Thoracic aorta (tissue), 2 donors: ENCODE measurements at regions not wholly inside any gene's neighbourhood (a gene's known extent, or its start where the extent isn't known, plus 50 kb on each side); places are given as distances from the start of the nearest gene placed in this dataset.
"Not testable (repeated sequence)": the region's sequence is repeated elsewhere in the genome, so short reads cannot be mapped to it uniquely, and the experiment has no call there.

Experiments
- ATAC-seq: fragments of 150-250 bp; one replicate; pipeline ENCODE4 v1.8.0; 2017; ENCODE audit warnings: low read depth; ENCODE audit not compliant: insufficient number of reproducible peaks, low FRiP score
- DNase-seq: peaks from one replicate; pipeline ENCODE4 v3.0.0-alpha.2; 2020; ENCODE audit warnings: low spot score
- H3K27ac ChIP-seq, 2 donors: fragments of 200-600 bp; sonication (generic); 1 replicate in 1 of 2; 2 replicates in 1 of 2; pipeline ENCODE4 v1.5.1; 2016; ENCODE audit warnings: mild to moderate bottlenecking in 2 of 2, moderate library complexity in 2 of 2
- H3K27me3 ChIP-seq: fragments of 200-600 bp; sonication (generic); replicated peaks from 2 replicates; pipeline ENCODE4 v1.6.0; 2016; ENCODE audit warnings: mild to moderate bottlenecking; ENCODE audit not compliant: insufficient read depth
- H3K36me3 ChIP-seq: fragments of 200-600 bp; sonication (generic); one replicate; pipeline ENCODE4 v1.5.1; 2016
- H3K4me1 ChIP-seq, 2 donors: fragments of 200-600 bp; sonication (generic); 1 replicate in 1 of 2; 2 replicates in 1 of 2; pipeline versions ENCODE4 v1.5.1 to v1.6.0; 2016; ENCODE audit warnings: low read depth in 2 of 2, mild to moderate bottlenecking in 1 of 2; ENCODE audit not compliant: control insufficient read depth in 1 of 2
- H3K4me3 ChIP-seq: fragments of 200-600 bp; sonication (generic); 2 replicates; pipeline ENCODE4 v1.5.1; 2016; ENCODE audit warnings: mild to moderate bottlenecking
- H3K9me3 ChIP-seq: fragments of 200-600 bp; sonication (generic); 2 replicates; pipeline ENCODE4 v1.5.1; 2016
- CTCF ChIP-seq: fragments of 200-600 bp; sonication (generic); IDR thresholded peaks from one replicate; pipeline ENCODE4 v1.5.1; 2019; ENCODE audit warnings: antibody characterized with exemption

- Histone ChIP-seq H3K4me1 (no peaks in the 10 kb centered on the region), H3K4me3 (no peak overlapping the region), H3K36me3 (no peaks in the 10 kb centered on the region), H3K27me3 (no peaks in the 10 kb centered on the region), H3K27ac (no peak overlapping the region), H3K9me3 (no peaks in the 10 kb centered on the region)
- DNase-seq: no peak
- ATAC-seq: no peak
- no peak for TF ChIP-seq CTCF
Measured at GRCh38 chr13:81562598-81562997, 1221.7 kb upstream of the SPRY2 start.

GRCh38 chr13:81551036-81551435 is 1210.1 kb upstream of the SPRY2 start:
- Histone ChIP-seq H3K9me3 (no peaks in the 10 kb centered on the region), H3K4me3 (no peak overlapping the region), H3K27me3 (no peaks in the 10 kb centered on the region), H3K36me3 (no peaks in the 10 kb centered on the region), H3K27ac (no peak overlapping the region), H3K4me1 (no peaks in the 10 kb centered on the region)
- DNase-seq (no peak), ATAC-seq (no peak)
- no peak for TF ChIP-seq CTCF

- not testable (repeated sequence) for DNase-seq, H3K36me3 ChIP-seq, H3K27me3 ChIP-seq, H3K27ac ChIP-seq, H3K4me1 ChIP-seq, H3K4me3 ChIP-seq, H3K9me3 ChIP-seq, ATAC-seq
Measured at GRCh38 chr13:81546294-81546693, 1205.4 kb upstream of the SPRY2 start.

DNA sequence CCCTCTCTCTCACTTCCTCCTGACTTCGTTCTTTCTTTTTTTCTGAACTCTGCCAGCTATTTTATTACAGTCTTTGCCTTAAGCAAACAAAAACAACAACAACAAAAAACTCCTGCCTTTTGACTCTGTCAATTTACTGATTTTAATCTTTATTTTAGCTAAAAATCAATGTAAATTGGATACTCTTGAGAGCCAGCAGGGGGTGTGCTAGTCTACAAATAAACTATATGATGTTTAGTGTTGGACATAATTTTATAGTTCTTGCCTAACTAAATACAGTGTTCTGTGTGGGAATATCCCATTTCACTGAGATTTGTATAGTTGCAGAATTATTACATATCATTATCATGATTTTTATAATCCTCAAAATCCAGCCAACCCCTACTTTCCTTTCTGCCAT is 1199.9 kb upstream of the SPRY2 start:
- Histone ChIP-seq H3K4me1 (no peaks in the 10 kb centered on the region), H3K27ac (no peak overlapping the region), H3K9me3 (no peaks in the 10 kb centered on the region), H3K27me3 (no peaks in the 10 kb centered on the region), H3K4me3 (no peak overlapping the region), H3K36me3 (no peaks in the 10 kb centered on the region)
- no peak for ATAC-seq
- DNase-seq: no peak
- no peak for TF ChIP-seq CTCF

DNA sequence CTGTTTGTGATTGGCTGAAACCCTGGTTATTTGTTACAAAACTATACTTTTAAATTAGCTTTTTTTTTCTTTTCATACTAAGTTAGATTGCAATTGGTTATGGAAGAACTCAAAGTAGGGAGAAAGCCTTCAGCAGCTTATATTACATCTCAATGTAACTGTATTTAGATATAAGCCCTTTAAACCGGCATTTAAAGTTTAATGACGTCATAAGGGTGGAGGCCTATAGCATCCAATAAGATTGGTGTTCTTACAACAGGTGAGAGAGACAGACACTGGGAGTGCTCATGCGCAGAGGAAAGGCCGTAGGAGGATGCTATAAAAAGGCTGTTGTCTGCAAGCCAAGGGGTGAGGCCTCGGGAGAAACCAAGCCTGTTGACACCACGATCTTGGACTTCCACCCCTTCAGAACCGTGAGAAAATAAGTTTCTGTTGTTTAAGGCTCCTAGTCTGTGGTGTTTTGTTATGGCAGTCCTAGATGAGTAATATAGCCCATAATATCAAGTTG is 1198.8 kb upstream of the SPRY2 start:
- Histone ChIP-seq H3K4me3 (no peak overlapping the region), H3K4me1 (no peaks in the 10 kb centered on the region), H3K27ac (no peak overlapping the region), H3K9me3 (no peaks in the 10 kb centered on the region), H3K27me3 (no peaks in the 10 kb centered on the region), H3K36me3 (no peaks in the 10 kb centered on the region)
- ATAC-seq (no peak), DNase-seq (no peak)
- no peak for TF ChIP-seq CTCF

- Histone ChIP-seq H3K36me3 (no peaks in the 10 kb centered on the region), H3K4me3 (no peak overlapping the region), H3K27me3 (no peaks in the 10 kb centered on the region), H3K27ac (no peak overlapping the region), H3K9me3 (no peaks in the 10 kb centered on the region), H3K4me1 (no peaks in the 10 kb centered on the region)
- ATAC-seq (no peak), DNase-seq (no peak)
- TF ChIP-seq CTCF: no peak
Measured at GRCh38 chr13:81498969-81499368, 1158.0 kb upstream of the SPRY2 start.
